OCI-LY3 (cell line): ENCODE measurements at regions not wholly inside any gene's neighbourhood (a gene's known extent, or its start where the extent isn't known, plus 50 kb on each side); places are given as distances from the start of the nearest gene placed in this dataset.

ENCODE experiments used
- CTCF ChIP-seq: fragments of 200-600, 300-600 bp; sonication (generic); IDR thresholded peaks from 2 replicates; pipeline ENCODE4 v1.5.1; 2014; ENCODE audit warnings: antibody characterized with exemption, low read length, low read depth
- EZH2phosphoT487 ChIP-seq: fragments of 200-600 bp; shearing (Covaris generic); IDR thresholded peaks from 2 replicates; pipeline ENCODE4 v1.6.1; 2018; ENCODE audit warnings: antibody characterized with exemption, mixed run types, low read depth

- TF ChIP-seq CTCF (no peak), EZH2phosphoT487 (no peak)
Observed at GRCh38 chr4:135365065-135365464, 1163.5 kb upstream of the PABPC4L start.
